ENCODE measurements at regions not wholly inside any gene's neighbourhood (a gene's known extent, or its start where the extent isn't known, plus 50 kb on each side); places are given as distances from the start of the nearest gene placed in this dataset.

GRCh38 chr4:165612936-165613335, 234.1 kb downstream of the CPE start:
- no peak for DNase-seq

- no peak for DNase-seq
These were observed 234.8 kb downstream of the CPE start for GRCh38 chr4:165613581-165613980.

GRCh38 chr4:165620913-165621312, 242.1 kb downstream of the CPE start:
- DNase-seq: no peak

GRCh38 chr4:165621983-165622382, 243.2 kb downstream of the CPE start:
- DNase-seq: no peak

- DNase-seq: no peak
These were observed 246.5 kb downstream of the CPE start for GRCh38 chr4:165625281-165625680.

- DNase-seq: no peak
These were observed 246.7 kb upstream of the TLL1 start for GRCh38 chr4:165626316-165626715.

GRCh38 chr4:165627128-165627527, 245.9 kb upstream of the TLL1 start:
- no peak for DNase-seq

- no peak for DNase-seq
These were observed 245.5 kb upstream of the TLL1 start for GRCh38 chr4:165627548-165627947.

- no peak for DNase-seq
These were observed 244.5 kb upstream of the TLL1 start for GRCh38 chr4:165628572-165628971.

GRCh38 chr4:165630671-165631070, 242.4 kb upstream of the TLL1 start:
- DNase-seq: no peak

- DNase-seq: peak; percentile 58
These were observed 241.7 kb upstream of the TLL1 start for GRCh38 chr4:165631208-165631894.

GRCh38 chr4:165631912-165632311, 241.1 kb upstream of the TLL1 start:
- peak; percentile 95 for DNase-seq

- DNase-seq: no peak
These were observed 238.3 kb upstream of the TLL1 start for GRCh38 chr4:165634766-165635165.

GRCh38 chr4:165635381-165635780, 237.7 kb upstream of the TLL1 start:
- DNase-seq: no peak

GRCh38 chr4:165635951-165636350, 237.1 kb upstream of the TLL1 start:
- DNase-seq: no peak

GRCh38 chr4:165651901-165652300, 221.1 kb upstream of the TLL1 start:
- DNase-seq: no peak

- no peak for DNase-seq
These were observed 218.5 kb upstream of the TLL1 start for GRCh38 chr4:165654556-165654955.

- DNase-seq: no peak
These were observed 216.6 kb upstream of the TLL1 start for GRCh38 chr4:165656399-165656798.

GRCh38 chr4:165656829-165657490, 216.1 kb upstream of the TLL1 start:
- no peak for DNase-seq

- DNase-seq: no peak
These were observed 210.7 kb upstream of the TLL1 start for GRCh38 chr4:165662341-165662740.

- DNase-seq: no peak
These were observed 209.6 kb upstream of the TLL1 start for GRCh38 chr4:165663411-165663810.

GRCh38 chr4:165666836-165667235, 206.2 kb upstream of the TLL1 start:
- no peak for DNase-seq

GRCh38 chr4:165667969-165668368, 205.1 kb upstream of the TLL1 start:
- DNase-seq: no peak

- no peak for DNase-seq
These were observed 204.3 kb upstream of the TLL1 start for GRCh38 chr4:165668694-165669093.

GRCh38 chr4:165677081-165677480, 196.0 kb upstream of the TLL1 start:
- no peak for DNase-seq

Data from NCI-H1092 (cell line).